Coronary artery (tissue), 2 donors: ENCODE measurements at regions not wholly inside any gene's neighbourhood (a gene's known extent, or its start where the extent isn't known, plus 50 kb on each side); places are given as distances from the start of the nearest gene placed in this dataset.
A peak's percentile ranks its signal among the peaks of the same experiment; 100 is the strongest.
"Not testable (repeated sequence)": the region's sequence is repeated elsewhere in the genome, so short reads cannot be mapped to it uniquely, and the experiment has no call there.

ENCODE experiments used
- DNase-seq: peaks from one replicate; pipeline ENCODE4 v3.0.0-alpha.2; 2017; ENCODE audit warnings: low spot score
- H3K27ac ChIP-seq, 2 donors: fragments of 200-600 bp; sonication (generic); one replicate each; pipeline ENCODE4 v1.5.1; 2016 to 2019
- H3K4me3 ChIP-seq: fragments of 200-600 bp; sonication (generic); 2 replicates; pipeline ENCODE4 v1.5.1; 2016; ENCODE audit warnings: mild to moderate bottlenecking, moderate library complexity
- CTCF ChIP-seq: fragments of 200-600 bp; sonication (generic); IDR thresholded peaks from one replicate; pipeline ENCODE4 v1.5.1; 2019; ENCODE audit warnings: antibody characterized with exemption

GRCh38 chr1:60848583-60849188 is 233.7 kb upstream of the NFIA start:
- H3K4me3 ChIP-seq = no peak overlapping the region
- TF ChIP-seq CTCF = peak; percentile 25

GRCh38 chr1:60847855-60848582 is 234.3 kb upstream of the NFIA start:
- DNase-seq = no peak
- TF ChIP-seq CTCF = no peak
- H3K4me3 ChIP-seq = no peak overlapping the region
- no peak overlapping the region for H3K27ac ChIP-seq

More at GRCh38 chr1:60848583-60849188, 233.7 kb upstream of the NFIA start:
- DNase-seq = no peak
- no peak overlapping the region for H3K27ac ChIP-seq

- Histone ChIP-seq H3K4me3 (no peak overlapping the region), H3K27ac (no peak overlapping the region)
- no peak for TF ChIP-seq CTCF
- DNase-seq = no peak
Measured at GRCh38 chr1:60847391-60847790, 235.0 kb upstream of the NFIA start.

GRCh38 chr1:60845659-60846058 is 236.7 kb upstream of the NFIA start:
- H3K4me3 ChIP-seq, H3K27ac ChIP-seq, DNase-seq: not testable (repeated sequence)

GRCh38 chr1:60842304-60842703 is 240.1 kb upstream of the NFIA start:
- no peak for TF ChIP-seq CTCF
- Histone ChIP-seq H3K27ac (no peak overlapping the region), H3K4me3 (no peak overlapping the region)
- DNase-seq = no peak

GRCh38 chr1:60841116-60842046 is 241.0 kb upstream of the NFIA start:
- DNase-seq = no peak

GRCh38 chr1:60840476-60840875 is 241.9 kb upstream of the NFIA start:
- DNase-seq, H3K27ac ChIP-seq, H3K4me3 ChIP-seq: not testable (repeated sequence)

More at GRCh38 chr1:60841116-60842046, 241.0 kb upstream of the NFIA start:
- Histone ChIP-seq H3K4me3 (no peak overlapping the region), H3K27ac (no peak overlapping the region)
- no peak for TF ChIP-seq CTCF
